H9 (cell line): ENCODE measurements at regions not wholly inside any gene's neighbourhood (a gene's known extent, or its start where the extent isn't known, plus 50 kb on each side); places are given as distances from the start of the nearest gene placed in this dataset.

Experiments used
- DNase-seq: peaks from one replicate; pipeline ENCODE4 v3.0.0-alpha.2; 2017
- H2AFZ ChIP-seq: one replicate; pipeline ENCODE4 v1.6.1; 2013; ENCODE audit warnings: mild to moderate bottlenecking, low read length, control low read depth, moderate library complexity
- H2AK5ac ChIP-seq: 2 replicates; pipeline ENCODE4 v1.6.1; 2013; ENCODE audit warnings: low read length, control low read depth, mixed read lengths; ENCODE audit not compliant: insufficient read length
- H2BK120ac ChIP-seq: one replicate; pipeline ENCODE4 v1.6.1; 2013; ENCODE audit warnings: low read depth, mild to moderate bottlenecking, low read length, control low read depth, inconsistent platforms; ENCODE audit not compliant: poor library complexity, severe bottlenecking
- H2BK12ac ChIP-seq: 2 replicates; pipeline ENCODE4 v1.6.1; 2013; ENCODE audit warnings: low read length, control low read depth, mixed read lengths, low read depth; ENCODE audit not compliant: insufficient read length
- H2BK15ac ChIP-seq: 2 replicates; pipeline ENCODE4 v1.6.1; 2013; ENCODE audit warnings: low read depth, low read length, control low read depth
- H2BK20ac ChIP-seq: one replicate; pipeline ENCODE4 v1.6.1; 2013; ENCODE audit warnings: low read depth, mild to moderate bottlenecking, low read length, control low read depth, inconsistent platforms; ENCODE audit not compliant: poor library complexity, severe bottlenecking
- H2BK5ac ChIP-seq: 2 replicates; pipeline ENCODE4 v1.6.1; 2013; ENCODE audit warnings: low read length, control low read depth, mixed read lengths; ENCODE audit not compliant: insufficient read length
- H3K14ac ChIP-seq: 2 replicates; pipeline ENCODE4 v1.6.1; 2013; ENCODE audit warnings: low read length, control low read depth; ENCODE audit not compliant: insufficient read depth
- H3K18ac ChIP-seq: 2 replicates; pipeline ENCODE4 v1.6.1; 2013; ENCODE audit warnings: low read depth, mild to moderate bottlenecking, mixed read lengths, low read length, control low read depth; ENCODE audit not compliant: insufficient read length
- H3K23ac ChIP-seq: 2 replicates; pipeline ENCODE4 v1.6.1; 2013; ENCODE audit warnings: low read length, control low read depth, mixed read lengths, low read depth; ENCODE audit not compliant: insufficient read length
- H3K23me2 ChIP-seq: 2 replicates; pipeline ENCODE4 v1.6.1; 2013; ENCODE audit warnings: low read depth, mild to moderate bottlenecking, mixed read lengths, low read length, control low read depth; ENCODE audit not compliant: insufficient read length, poor library complexity, severe bottlenecking
- H3K27ac ChIP-seq: 2 replicates; pipeline ENCODE4 v1.5.1; 2013; ENCODE audit warnings: low read length, control low read depth, mixed read lengths, low read depth; ENCODE audit not compliant: insufficient read length
- H3K27me3 ChIP-seq: 2 replicates; pipeline ENCODE4 v1.6.1; 2013; ENCODE audit warnings: low read length, control low read depth, inconsistent platforms; ENCODE audit not compliant: insufficient read depth
- H3K4ac ChIP-seq: 2 replicates; pipeline ENCODE4 v1.6.1; 2013; ENCODE audit warnings: low read depth, mild to moderate bottlenecking, control low read depth, inconsistent platforms, low read length, moderate library complexity
- H3K4me1 ChIP-seq: 2 replicates; pipeline ENCODE4 v1.6.1; 2013; ENCODE audit warnings: low read length, control low read depth, inconsistent platforms; ENCODE audit not compliant: insufficient read depth
- H3K4me2 ChIP-seq: 2 replicates; pipeline ENCODE4 v1.6.1; 2013; ENCODE audit warnings: low read length, control low read depth, mixed read lengths; ENCODE audit not compliant: insufficient read length, insufficient read depth
- H3K56ac ChIP-seq: 2 replicates; pipeline ENCODE4 v1.6.1; 2013; ENCODE audit warnings: low read depth, mild to moderate bottlenecking, mixed read lengths, low read length, control low read depth; ENCODE audit not compliant: insufficient read length
- H3K79me1 ChIP-seq: 2 replicates; pipeline ENCODE4 v1.6.1; 2013; ENCODE audit warnings: low read depth, mild to moderate bottlenecking, moderate library complexity, low read length, control low read depth, inconsistent platforms; ENCODE audit not compliant: insufficient read depth, poor library complexity, severe bottlenecking
- H3K79me2 ChIP-seq: 2 replicates; pipeline ENCODE4 v1.6.1; 2013; ENCODE audit warnings: low read length, control low read depth, inconsistent platforms; ENCODE audit not compliant: insufficient read depth
- H3K9ac ChIP-seq: 2 replicates; pipeline ENCODE4 v1.6.1; 2013; ENCODE audit warnings: low read length, control low read depth, mixed read lengths; ENCODE audit not compliant: insufficient read length; ENCODE audit errors: extremely low read depth
- H3K9me3 ChIP-seq: one replicate; pipeline ENCODE4 v1.6.1; 2013; ENCODE audit warnings: low read depth, low read length, inconsistent platforms; ENCODE audit not compliant: control insufficient read depth
- H3T11ph ChIP-seq: one replicate; pipeline ENCODE4 v1.6.1; 2013; ENCODE audit warnings: mild to moderate bottlenecking, low read length, control low read depth, inconsistent platforms
- H4K20me1 ChIP-seq: one replicate; pipeline ENCODE4 v1.6.1; 2013; ENCODE audit not compliant: control insufficient read depth, insufficient read length, insufficient read depth
- H4K5ac ChIP-seq: 2 replicates; pipeline ENCODE4 v1.6.1; 2013; ENCODE audit warnings: low read depth, mild to moderate bottlenecking, mixed read lengths, low read length, control low read depth; ENCODE audit not compliant: insufficient read length
- H4K8ac ChIP-seq: replicated peaks from 2 replicates; pipeline ENCODE4 v1.6.1; 2013; ENCODE audit warnings: low read length, control low read depth, mixed read lengths, low read depth; ENCODE audit not compliant: insufficient read length
- H4K91ac ChIP-seq: 2 replicates; pipeline ENCODE4 v1.6.1; 2013; ENCODE audit warnings: low read depth, mild to moderate bottlenecking, moderate library complexity, mixed read lengths, low read length, control low read depth; ENCODE audit not compliant: insufficient read length
- H3K27ac Mint-ChIP-seq, 3 experiments: 2 replicates in 2 of 3; 3 replicates in 1 of 3; pipeline ENCODE4 v1.8.0; 2020 to 2021; ENCODE audit warnings: mixed read lengths in 3 of 3, mild to moderate bottlenecking in 1 of 3, moderate library complexity in 1 of 3
- H3K27me3 Mint-ChIP-seq: 2 replicates; pipeline ENCODE4 v1.8.0; 2021; ENCODE audit warnings: low read depth, mild to moderate bottlenecking, moderate library complexity, mixed read lengths
- H3K36me3 Mint-ChIP-seq, 3 experiments: 2 replicates in 2 of 3; 3 replicates in 1 of 3; pipeline ENCODE4 v1.8.0; 2020 to 2021; ENCODE audit warnings: low read depth in 3 of 3, mixed read lengths in 3 of 3; ENCODE audit not compliant: insufficient read depth in 1 of 3
- H3K4me1 Mint-ChIP-seq, 2 experiments: 2 replicates each; pipeline ENCODE4 v1.8.0; 2020; ENCODE audit warnings: mixed read lengths in 2 of 2
- H3K4me3 Mint-ChIP-seq, 2 experiments: 2 replicates in 1 of 2; 3 replicates in 1 of 2; pipeline ENCODE4 v1.8.0; 2020 to 2021; ENCODE audit warnings: mild to moderate bottlenecking in 2 of 2, mixed read lengths in 2 of 2, moderate library complexity in 1 of 2
- H3K9me3 Mint-ChIP-seq, 2 experiments: 2 replicates in 1 of 2; 3 replicates in 1 of 2; pipeline ENCODE4 v1.8.0; 2020; ENCODE audit warnings: mild to moderate bottlenecking in 2 of 2, mixed read lengths in 2 of 2, moderate library complexity in 1 of 2
- WGBS: extraction: QIAGEN DNeasy Blood & Tissue Kit; methylation state at CpG from one replicate; pipeline ENCODE4 v1.1.7; 2013; ENCODE audit warnings: missing lambda C conversion rate, low lambda C conversion rate, mixed read lengths; ENCODE audit not compliant: insufficient read length; ENCODE audit errors: extremely low coverage; 5-methylcytosine and 5-hydroxymethylcytosine counted together
- TF ChIP-seq, protein P1 (sequence below): fragments of 200-600 bp; sonication (generic); conservative IDR thresholded peaks from 3 replicates; pipeline ENCODE4 v1.8.0; 2021; ENCODE audit warnings: antibody characterized with exemption, mild to moderate bottlenecking

DNA sequence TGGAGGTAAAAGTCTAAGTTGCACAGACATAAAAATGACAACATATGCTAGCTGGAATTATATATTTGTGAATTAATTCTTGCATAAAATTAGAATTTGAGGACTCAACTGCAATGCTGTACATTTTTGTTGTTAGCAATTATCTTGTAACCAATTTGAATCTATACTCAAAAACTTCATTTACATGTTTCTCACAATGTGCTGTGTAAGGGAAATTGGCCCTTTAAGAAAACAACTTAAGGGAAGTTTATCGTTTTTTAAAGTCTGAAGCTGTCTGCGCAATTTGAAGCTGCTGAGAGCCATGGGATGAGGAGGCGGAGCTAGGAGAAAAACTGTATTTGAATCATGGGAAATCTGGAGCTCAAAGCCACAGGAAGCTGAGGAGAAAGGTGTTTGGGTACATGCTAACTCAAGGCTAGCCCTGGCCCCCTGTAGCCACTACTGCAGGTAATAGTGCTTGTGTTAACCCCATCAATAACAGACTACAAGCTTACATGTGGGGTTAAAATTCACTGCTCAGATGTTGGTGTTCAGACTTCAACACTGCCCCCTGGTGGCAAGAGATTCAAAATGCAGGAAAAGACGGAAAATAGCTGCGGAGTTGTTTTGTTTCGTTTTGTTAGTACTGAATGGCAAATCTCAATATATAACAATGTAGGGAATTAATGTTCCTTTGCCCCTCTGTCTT is 126.1 kb downstream of the BRD1 start:
- Mint-ChIP-seq H3K27ac (no peak overlapping the region), H3K27me3 (peaks cover 20% of the 10 kb centered on the region), H3K4me3 (no peak overlapping the region), H3K4me1 (no peaks in the 10 kb centered on the region), H3K9me3 (peaks cover 22 to 39% of the 10 kb centered on the region in 2 experiments), H3K36me3 (peaks cover 0 to 6% (median 3%) of the 10 kb centered on the region in 3 experiments; a peak in 4 of 7 replicates)
- Histone ChIP-seq H3K4me2 (no peak overlapping the region), H3K23ac (no peak overlapping the region), H3K79me2 (no peaks in the 10 kb centered on the region), H2BK15ac (no peak overlapping the region), H4K8ac (no peak overlapping the region), H2BK12ac (no peak overlapping the region), H3K9ac (no peak overlapping the region), H3K18ac (no peak overlapping the region), H3K14ac (no peak overlapping the region), H2AFZ (no peak overlapping the region), H2BK120ac (no peak overlapping the region), H4K20me1 (no peaks in the 10 kb centered on the region), H2BK20ac (no peak overlapping the region), H3K23me2 (no peaks in the 10 kb centered on the region), H4K91ac (no peak overlapping the region), H3K4ac (no peak overlapping the region), H2AK5ac (no peak overlapping the region), H4K5ac (no peak overlapping the region), H3K4me1 (no peaks in the 10 kb centered on the region), H3K27ac (no peak overlapping the region), H2BK5ac (no peak overlapping the region), H3K79me1 (no peaks in the 10 kb centered on the region), H3K9me3 (peaks cover 8% of the 10 kb centered on the region), H3T11ph (no peak overlapping the region), H3K56ac (no peak overlapping the region), H3K27me3 (no peaks in the 10 kb centered on the region)
- no CpG with 5 or more reads among the region's 6 CpGs for WGBS
- no peak for DNase-seq
- TF ChIP-seq, protein P1, sequence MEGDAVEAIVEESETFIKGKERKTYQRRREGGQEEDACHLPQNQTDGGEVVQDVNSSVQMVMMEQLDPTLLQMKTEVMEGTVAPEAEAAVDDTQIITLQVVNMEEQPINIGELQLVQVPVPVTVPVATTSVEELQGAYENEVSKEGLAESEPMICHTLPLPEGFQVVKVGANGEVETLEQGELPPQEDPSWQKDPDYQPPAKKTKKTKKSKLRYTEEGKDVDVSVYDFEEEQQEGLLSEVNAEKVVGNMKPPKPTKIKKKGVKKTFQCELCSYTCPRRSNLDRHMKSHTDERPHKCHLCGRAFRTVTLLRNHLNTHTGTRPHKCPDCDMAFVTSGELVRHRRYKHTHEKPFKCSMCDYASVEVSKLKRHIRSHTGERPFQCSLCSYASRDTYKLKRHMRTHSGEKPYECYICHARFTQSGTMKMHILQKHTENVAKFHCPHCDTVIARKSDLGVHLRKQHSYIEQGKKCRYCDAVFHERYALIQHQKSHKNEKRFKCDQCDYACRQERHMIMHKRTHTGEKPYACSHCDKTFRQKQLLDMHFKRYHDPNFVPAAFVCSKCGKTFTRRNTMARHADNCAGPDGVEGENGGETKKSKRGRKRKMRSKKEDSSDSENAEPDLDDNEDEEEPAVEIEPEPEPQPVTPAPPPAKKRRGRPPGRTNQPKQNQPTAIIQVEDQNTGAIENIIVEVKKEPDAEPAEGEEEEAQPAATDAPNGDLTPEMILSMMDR: peak; percentile 77
